ENCODE measurements at regions not wholly inside any gene's neighbourhood (a gene's known extent, or its start where the extent isn't known, plus 50 kb on each side); places are given as distances from the start of the nearest gene placed in this dataset.
A peak's percentile ranks its signal among the peaks of the same experiment; 100 is the strongest.
"Not testable (repeated sequence)": the region's sequence is repeated elsewhere in the genome, so short reads cannot be mapped to it uniquely, and the experiment has no call there.

- DNase-seq: no peak
Measured at GRCh38 chr2:57444752-57445430, 601.7 kb upstream of the VRK2 start.

DNA sequence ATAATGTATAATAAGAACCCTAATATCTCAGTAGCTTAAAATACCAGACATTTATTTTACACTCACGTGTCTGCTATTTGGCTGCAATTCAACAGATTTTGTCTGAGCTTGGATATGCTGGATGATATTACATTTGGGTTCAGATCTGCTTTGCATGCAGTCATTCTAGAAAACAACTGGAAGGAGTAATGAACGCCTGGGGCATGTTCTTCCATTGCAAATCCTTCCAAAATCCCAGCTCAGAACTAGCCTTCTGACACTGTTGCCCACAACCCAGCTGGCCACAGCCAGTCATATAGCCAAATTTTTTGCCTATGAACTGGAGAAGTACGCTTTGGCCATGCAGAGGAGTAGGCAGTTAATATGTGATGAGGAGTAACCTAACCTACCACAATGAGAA is 597.8 kb upstream of the VRK2 start:
- no peak for DNase-seq

GRCh38 chr2:57450170-57450569 is 596.4 kb upstream of the VRK2 start:
- DNase-seq: no peak

GRCh38 chr2:57452634-57453033 is 594.0 kb upstream of the VRK2 start:
- no peak for DNase-seq

- DNase-seq: no peak
Measured at GRCh38 chr2:57453945-57454344, 592.7 kb upstream of the VRK2 start.

DNA sequence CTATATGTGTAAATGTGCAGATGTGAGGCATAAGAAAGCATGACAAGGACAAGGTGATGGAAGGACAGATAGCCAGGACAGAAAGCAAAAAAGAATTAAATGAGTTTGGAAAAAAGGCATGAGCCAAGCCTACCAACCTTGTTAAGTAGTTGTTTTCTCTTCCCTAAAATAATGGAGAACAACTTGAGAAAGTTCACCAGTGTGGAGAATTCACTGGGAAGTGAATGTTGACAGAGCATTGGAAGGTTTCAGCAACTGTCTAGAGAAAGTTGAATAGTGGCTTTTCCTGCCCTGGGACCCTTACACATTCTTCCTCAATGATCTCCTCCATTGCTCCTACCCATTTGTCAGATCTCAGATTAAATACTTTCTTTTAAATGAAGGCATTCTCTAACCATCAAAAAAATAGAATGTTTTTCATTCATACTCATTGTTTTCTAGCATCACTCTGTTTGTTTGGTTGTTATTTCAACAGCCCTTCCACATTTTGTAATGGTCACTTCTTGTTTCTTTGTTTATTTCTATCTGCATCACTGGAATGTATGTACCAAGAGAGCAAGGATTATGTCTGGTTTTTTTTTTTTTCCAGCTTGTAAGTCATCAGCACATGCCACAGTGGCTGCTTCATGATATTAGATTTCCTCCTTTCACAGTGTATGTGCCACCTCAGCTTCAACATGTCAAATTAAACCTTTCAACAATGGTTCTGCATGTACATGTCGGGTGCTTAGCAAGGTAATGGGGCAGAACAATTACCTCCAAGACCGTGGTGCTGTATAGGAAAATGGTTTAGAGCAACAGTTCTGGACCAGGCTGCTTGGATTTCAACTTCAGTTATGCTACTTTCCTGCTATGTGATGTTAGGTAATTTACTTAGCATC is 586.0 kb upstream of the VRK2 start:
- no peak for DNase-seq

GRCh38 chr2:57461624-57462023 is 585.0 kb upstream of the VRK2 start:
- no peak for DNase-seq

DNA sequence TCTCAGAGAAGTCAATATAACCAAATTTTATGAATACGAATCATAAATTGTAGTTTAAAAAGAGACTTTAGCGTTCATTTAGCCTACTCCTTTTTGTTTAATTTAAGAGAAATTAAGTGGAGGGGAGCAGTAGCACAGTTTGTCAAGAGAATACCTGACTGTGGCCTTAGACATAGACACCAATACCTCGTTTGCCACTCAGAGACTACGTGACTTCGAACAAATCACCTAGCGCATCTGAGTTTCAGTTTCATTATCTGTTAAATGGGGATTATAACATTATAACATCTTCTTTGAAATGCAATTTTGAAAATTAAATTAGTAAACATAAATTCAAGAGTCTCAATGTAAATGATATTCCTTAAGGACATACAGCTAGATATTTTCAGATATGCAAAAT is 581.5 kb upstream of the VRK2 start:
- no peak for DNase-seq

DNA sequence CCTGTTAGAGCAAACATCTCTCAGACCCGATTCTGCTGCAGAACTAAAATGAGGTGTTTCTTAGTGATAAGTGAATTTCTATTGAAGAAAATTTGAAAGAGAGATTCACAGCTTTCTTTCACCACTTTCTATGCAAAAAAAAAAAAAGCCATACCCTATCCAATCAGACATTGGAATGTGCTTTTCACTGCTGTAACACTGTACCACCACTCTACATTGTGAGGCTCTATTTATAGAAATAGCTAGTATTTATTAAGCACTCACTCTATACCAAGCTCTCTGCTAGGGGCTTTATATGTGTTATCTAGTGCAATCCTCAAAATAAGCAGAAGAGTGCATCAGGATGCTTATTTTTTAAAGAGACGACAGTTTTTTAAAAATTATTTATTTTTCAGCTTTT is 580.6 kb upstream of the VRK2 start:
- no peak for DNase-seq

GRCh38 chr2:57475391-57475790 is 571.2 kb upstream of the VRK2 start:
- no peak for DNase-seq

DNA sequence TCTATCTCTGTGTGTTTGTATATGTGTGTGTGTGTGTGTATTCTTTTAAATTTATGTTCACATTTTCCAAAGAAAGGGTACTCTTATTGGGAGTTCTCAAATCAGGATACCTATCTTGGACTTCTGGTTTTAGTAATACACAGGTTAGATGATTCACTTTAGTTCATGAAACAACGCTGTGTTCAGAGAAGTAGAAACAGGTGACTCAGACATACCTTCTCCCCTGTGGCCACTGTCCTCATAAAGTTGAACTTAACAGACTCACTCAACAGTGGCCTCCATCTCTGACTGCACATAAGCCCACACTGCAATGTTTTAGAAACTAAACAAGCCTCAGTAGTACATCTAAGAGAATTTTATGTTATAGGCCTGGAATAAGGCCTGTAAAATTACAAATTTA is 566.6 kb upstream of the VRK2 start:
- DNase-seq: no peak

DNA sequence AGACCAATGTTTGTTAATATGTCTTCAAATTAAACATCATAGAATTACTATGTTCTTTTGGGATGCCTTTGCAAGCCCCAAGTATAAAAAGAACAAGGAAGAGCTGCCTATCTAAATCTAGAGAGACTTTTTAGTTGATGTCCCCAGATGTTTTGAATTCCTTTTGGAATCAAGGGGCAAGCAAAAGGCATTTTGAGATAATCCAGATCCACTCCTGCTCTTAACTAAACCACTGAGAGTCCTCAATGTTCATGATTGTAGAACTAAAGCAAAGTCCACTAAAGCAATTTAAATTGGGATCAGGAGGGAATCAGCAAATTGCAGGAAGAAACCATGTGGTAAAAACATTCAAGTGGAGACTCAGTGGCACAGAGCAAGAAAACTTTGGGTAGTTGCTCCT is 558.5 kb upstream of the VRK2 start:
- DNase-seq: no peak

- DNase-seq: no peak
Measured at GRCh38 chr2:57490741-57491140, 555.9 kb upstream of the VRK2 start.

GRCh38 chr2:57491213-57491612 is 555.4 kb upstream of the VRK2 start:
- no peak for DNase-seq

GRCh38 chr2:57493966-57494365 is 552.6 kb upstream of the VRK2 start:
- not testable (repeated sequence) for DNase-seq

DNA sequence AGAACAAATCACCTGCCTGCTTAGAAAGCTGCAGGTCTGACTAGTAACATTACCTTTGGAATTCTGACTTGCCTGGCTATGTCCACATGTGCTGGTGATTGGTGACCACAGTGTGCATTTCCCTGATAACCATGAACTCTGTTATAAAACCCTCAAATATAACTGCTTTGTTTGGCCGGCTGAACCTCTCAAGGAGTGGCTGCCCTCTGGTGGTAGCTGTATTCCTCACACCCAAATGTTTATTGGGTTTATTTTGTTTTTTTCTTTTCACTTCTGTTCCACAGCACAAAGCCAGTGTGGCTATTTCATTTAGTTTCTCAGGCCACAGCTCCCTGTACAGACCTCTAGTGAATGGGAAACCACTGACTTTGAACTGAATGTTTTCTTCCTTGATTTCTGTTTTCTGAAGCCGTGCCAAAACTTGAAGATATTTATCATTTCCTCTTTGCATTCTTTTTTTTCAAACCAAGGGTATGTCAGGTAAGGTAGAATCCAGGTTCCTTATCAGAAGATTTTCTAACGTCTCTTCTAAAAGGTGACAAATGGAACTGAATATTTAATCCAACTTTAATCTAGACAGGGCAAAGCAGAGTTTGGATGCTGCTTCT is 549.0 kb upstream of the VRK2 start:
- peak; percentile 9 for DNase-seq

DNA sequence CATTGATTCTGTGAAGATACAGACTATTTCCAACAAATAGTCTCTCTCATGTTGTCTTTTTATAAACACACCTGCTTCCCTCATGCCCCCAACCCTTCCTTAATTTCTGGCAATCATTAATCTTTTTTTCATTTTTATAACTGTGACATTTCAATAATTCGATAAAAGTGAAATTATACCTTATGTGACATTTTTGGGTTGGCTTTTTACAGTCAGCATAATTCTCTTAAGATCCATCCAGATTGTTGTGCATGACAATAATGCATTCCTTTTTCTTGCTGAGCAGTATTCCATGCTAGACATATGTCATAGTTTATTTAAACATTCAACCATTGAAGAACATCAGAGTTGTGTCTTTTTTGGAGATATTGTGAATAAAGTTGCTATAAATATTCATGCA is 541.8 kb upstream of the VRK2 start:
- DNase-seq: no peak

DNA sequence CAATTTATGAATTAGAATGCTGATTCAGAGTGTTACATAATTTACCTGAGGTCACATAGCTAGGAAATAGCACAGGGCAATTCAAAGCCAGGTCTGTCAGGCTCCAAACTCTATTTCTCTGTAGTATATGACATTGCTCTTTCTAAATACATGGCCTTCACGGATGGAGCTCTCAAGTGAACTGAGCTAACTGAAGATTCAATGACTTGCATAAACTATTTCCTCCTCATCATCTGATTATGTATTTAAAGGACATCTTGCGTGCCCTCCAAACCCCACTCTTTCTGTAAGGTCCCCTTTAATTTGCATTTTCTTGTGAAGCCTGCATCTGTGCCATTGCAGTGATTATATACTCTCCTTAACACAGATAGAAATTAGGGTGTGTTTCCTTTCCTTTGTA is 537.4 kb upstream of the VRK2 start:
- no peak for DNase-seq

GRCh38 chr2:57510704-57511103 is 535.9 kb upstream of the VRK2 start:
- DNase-seq: no peak

GRCh38 chr2:57515366-57515765 is 531.2 kb upstream of the VRK2 start:
- DNase-seq: no peak

DNA sequence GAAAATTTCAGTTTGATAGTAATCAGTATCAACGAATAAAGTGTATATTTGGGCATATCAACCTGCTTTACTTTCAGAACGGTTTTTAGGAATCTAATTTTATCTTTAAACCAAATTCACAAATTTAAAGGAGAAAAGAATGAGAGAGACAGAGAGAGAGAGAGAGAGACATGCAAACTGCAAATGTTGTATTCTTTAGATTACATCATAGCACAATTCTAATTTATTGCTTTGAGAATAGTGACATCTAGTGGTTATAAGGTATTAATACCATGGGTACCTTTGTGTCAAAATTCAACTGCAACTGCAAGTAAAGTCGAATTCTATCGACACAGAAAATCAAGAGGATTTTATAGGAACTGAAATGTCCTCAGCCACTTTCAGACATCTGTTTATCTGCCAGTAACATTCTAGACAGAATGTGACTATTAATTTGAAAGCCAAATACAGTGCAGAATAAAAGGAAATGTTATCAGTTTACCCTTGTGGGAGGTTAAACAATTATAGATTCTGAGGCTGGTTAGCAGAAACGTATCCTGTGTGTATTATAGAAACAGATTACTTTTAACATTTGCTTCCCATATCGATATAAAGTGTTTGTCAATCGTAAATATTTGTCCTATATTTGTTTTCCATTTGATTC is 529.8 kb upstream of the VRK2 start:
- peak; percentile 9 for DNase-seq

GRCh38 chr2:57523304-57523703 is 523.3 kb upstream of the VRK2 start:
- DNase-seq: no peak

DNA sequence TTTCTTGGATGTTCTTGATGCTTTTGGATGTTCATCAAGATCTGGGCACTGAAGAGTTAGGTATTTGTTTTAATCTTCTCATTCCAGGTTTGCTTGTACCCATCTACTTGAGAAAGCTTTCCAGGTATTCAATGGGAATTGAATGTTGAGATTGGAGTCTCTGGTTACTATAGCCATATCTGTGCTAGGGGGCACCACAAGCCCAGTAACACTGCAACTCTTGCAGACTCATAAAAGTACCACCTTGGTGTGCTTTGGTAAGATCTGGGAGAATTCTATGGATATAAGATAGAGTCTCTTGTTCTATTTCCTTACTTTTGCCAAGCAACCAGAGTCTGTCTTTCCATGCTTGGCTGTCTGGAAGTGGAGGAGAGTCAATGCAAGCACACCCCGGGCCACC is 518.9 kb upstream of the VRK2 start:
- no peak for DNase-seq

DNA sequence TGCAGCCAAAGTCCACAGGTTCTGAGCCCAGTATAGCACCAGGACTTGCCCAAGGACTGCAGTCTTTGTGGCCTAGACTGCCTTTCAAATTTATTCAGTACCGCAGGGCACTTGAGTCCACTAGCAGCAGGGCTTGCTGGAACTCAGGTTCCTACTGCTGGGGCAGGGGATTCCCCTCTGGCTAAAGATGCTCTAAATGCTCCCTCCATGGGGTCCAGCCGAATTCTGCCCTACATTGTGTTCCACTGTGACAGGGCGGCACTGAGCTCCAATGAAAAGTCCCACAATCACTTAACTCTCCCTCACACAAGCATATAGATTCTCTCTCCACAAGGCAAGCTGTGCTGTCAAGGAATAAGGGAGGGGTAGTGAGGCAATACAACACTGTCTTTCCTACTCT is 518.1 kb upstream of the VRK2 start:
- no peak for DNase-seq

Data from CD4-positive, alpha-beta T cell treated with Interleukin-12 subunit alpha and Interleukin-12 subunit beta, for 1 hour (primary cell).